Right lobe of liver (tissue), 6 donors: ENCODE measurements at regions not wholly inside any gene's neighbourhood (a gene's known extent, or its start where the extent isn't known, plus 50 kb on each side); places are given as distances from the start of the nearest gene placed in this dataset.
"Not testable (repeated sequence)": the region's sequence is repeated elsewhere in the genome, so short reads cannot be mapped to it uniquely, and the experiment has no call there.

Source experiments
- ATAC-seq, 4 donors: fragments of 200-7000 bp; cut with Tn5 transposase; one replicate each; pipeline ENCODE4 v1.9.1; 2020; ENCODE audit warnings: mild to moderate bottlenecking in 4 of 4, moderate library complexity in 4 of 4
- DNase-seq, 3 donors: peaks; one replicate each; pipeline ENCODE4 v3.0.0-alpha.2; 2020
- H3K27ac ChIP-seq, 3 donors: fragments of 200-600 bp; one replicate each; pipeline ENCODE4 v1.8.0; 2022
- H3K27me3 ChIP-seq, 2 donors: fragments of 200-600 bp; one replicate each; pipeline ENCODE4 v1.8.0; 2022
- H3K36me3 ChIP-seq, 4 donors: fragments of 200-600 bp; sonication (generic) in 1 of 4; one replicate each; pipeline versions ENCODE4 v1.5.1 to v1.8.0; 2017 to 2022; ENCODE audit warnings: control low read depth in 1 of 4
- H3K4me1 ChIP-seq, 4 donors: fragments of 200-600 bp; sonication (generic) in 1 of 4; one replicate each; pipeline versions ENCODE4 v1.5.1 to v1.8.0; 2017 to 2022; ENCODE audit warnings: control low read depth in 1 of 4
- H3K4me3 ChIP-seq, 3 donors: fragments of 200-600 bp; one replicate each; pipeline ENCODE4 v1.8.0; 2022
- H3K9me3 ChIP-seq, 4 donors: fragments of 200-600 bp; sonication (generic) in 1 of 4; one replicate each; pipeline versions ENCODE4 v1.5.1 to v1.8.0; 2017 to 2022; ENCODE audit warnings: control low read depth in 1 of 4
- POLR2A ChIP-seq: fragments of 450-650 bp; IDR thresholded peaks from one replicate; pipeline ENCODE4 v1.6.1; 2017; ENCODE audit warnings: antibody characterized with exemption, mild to moderate bottlenecking
- WGBS: methylation state at CpG from one replicate; pipeline ENCODE4 v1.1.6; 2018; ENCODE audit warnings: low coverage, low lambda C conversion rate; ENCODE audit not compliant: insufficient coverage; ENCODE audit errors: missing lambda C conversion rate; 5-methylcytosine and 5-hydroxymethylcytosine counted together
- intact Hi-C, 2 donors: fragments of 100-400 bp; cut with DNase I; formaldehyde crosslinking; loops; one replicate each; pipeline versions ENCODE4 v1.11.2 to v1.14.1; 2022
- TF ChIP-seq, protein P1 (sequence below), 4 donors: fragments of 200-600 bp in 3 of 4; fragments of 450-650 bp in 1 of 4; IDR thresholded peaks; one replicate each; pipeline versions ENCODE4 v1.5.1 to v1.8.0; 2016 to 2022; ENCODE audit warnings: antibody characterized with exemption in 4 of 4, mild to moderate bottlenecking in 2 of 4
- donor health status: DM: no; HTN: yes; CAD: no.
- donor health status: DM: no; HTN: no; CAD: no.
- donor health status: DM: no; HTN: no; CAD: no.
- donor health status: DM: no; HTN: yes; CAD: no.
- donor health status: DM: no; HTN: yes; CAD: no.

DNA sequence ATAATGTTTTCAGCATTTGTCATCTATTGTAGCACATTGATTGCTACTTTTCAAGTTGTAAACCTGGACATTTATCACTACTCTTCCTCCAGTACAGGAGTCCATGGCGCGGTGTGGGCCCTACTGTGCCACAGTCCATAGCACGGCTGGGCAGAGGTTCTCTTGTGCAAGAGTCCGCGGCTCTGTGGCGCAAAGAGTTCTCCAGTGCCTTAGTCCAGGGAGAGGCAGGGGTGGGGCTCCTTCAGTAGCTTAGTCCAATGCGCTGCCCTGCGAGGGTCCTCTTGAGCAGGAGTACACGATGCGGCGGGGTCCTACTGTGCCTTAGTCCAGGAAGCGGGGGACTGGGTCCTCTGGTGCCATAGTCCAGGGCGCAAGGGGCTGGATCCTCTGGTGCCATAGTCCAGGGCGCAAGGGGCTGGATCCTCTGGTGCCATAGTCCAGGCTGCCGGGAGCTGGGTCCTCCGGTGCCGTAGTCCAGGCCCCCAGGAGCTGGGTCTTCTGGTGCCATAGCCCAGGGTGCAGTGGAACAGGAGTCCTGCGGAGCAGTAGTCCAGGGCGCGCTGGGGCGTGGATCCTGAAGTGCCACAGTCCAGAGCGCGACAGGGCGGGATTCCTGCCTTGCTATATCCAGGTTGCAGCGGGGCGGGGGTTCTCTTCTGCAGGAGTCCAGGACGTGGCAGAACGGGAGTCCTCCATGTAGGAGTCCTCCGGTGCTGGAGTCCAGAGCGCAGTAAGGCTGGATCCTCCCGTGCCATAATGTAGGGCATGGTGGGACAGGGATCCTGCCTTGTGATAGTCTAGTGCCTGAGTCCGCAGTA, 129.3 kb downstream of the CCDC74A start:
- Histone ChIP-seq H3K36me3 (no peaks in the 10 kb centered on the region), H3K4me1 (no peaks in the 10 kb centered on the region), H3K27me3 (no peaks in the 10 kb centered on the region), H3K27ac (no peak overlapping the region), H3K4me3 (no peak overlapping the region), H3K9me3 (no peaks in the 10 kb centered on the region)
- intact Hi-C loops: no loop called here
- 93% methylated on average over 2 of the region's 32 CpGs for WGBS
- ATAC-seq (no peak), DNase-seq (no peak)
- TF ChIP-seq POLR2A: no peak
- TF ChIP-seq, protein P1, sequence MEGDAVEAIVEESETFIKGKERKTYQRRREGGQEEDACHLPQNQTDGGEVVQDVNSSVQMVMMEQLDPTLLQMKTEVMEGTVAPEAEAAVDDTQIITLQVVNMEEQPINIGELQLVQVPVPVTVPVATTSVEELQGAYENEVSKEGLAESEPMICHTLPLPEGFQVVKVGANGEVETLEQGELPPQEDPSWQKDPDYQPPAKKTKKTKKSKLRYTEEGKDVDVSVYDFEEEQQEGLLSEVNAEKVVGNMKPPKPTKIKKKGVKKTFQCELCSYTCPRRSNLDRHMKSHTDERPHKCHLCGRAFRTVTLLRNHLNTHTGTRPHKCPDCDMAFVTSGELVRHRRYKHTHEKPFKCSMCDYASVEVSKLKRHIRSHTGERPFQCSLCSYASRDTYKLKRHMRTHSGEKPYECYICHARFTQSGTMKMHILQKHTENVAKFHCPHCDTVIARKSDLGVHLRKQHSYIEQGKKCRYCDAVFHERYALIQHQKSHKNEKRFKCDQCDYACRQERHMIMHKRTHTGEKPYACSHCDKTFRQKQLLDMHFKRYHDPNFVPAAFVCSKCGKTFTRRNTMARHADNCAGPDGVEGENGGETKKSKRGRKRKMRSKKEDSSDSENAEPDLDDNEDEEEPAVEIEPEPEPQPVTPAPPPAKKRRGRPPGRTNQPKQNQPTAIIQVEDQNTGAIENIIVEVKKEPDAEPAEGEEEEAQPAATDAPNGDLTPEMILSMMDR (IDR thresholded peaks at IDR 0.05): no peak

DNA sequence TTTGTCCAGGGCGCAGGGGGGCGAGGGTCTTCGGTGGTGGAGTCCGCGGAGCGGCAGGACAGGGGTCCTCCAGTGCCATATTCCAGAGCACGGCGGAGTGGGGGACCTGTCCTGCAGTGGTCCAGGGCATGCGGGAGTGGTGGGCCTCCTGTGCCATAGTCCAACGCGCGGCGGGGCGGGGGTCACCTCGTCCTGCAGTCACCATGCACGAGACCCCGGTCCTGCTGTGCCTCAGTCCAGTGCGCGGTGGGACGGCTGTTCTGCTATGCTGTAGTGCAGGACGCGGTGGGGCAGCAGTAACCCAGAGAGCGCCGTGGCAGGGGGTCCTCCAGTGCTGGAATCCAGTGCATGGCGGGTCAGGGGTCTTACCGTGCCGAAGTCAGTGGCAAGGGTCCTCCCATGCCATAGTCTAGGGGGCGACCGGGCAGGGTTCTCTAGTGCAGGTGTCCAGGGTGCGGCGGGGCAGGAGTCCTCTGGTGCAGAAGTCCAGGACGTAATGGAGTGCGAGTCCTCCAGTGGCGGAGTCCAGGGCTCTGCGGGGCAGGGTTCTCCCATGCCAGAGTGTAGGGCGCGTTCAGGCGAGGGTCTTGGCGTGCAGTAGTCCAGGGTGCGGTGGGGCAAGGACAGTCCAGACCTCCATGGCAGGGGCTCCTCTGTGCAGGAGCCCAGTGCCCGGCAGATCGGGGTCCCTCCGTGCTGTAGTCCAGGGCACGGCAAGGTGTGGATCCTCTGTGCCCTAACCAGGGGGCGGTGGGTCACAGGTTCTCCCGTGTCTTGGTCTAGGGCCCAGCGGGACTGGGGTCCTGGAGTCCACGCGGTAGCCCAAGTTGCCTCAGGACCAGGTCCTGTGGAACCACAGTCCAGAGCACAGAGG, 130.4 kb downstream of the CCDC74A start:
- H3K4me3 ChIP-seq: no peak overlapping the region
- ATAC-seq: no peak
- no peaks in the 10 kb centered on the region for H3K4me1 ChIP-seq
- 91% methylated on average over 12 of the region's 49 CpGs for WGBS
- H3K27me3 ChIP-seq: no peaks in the 10 kb centered on the region
- no peaks in the 10 kb centered on the region for H3K9me3 ChIP-seq
- no peak for DNase-seq
- no peak overlapping the region for H3K27ac ChIP-seq
- intact Hi-C loops: no loop called here
- no peaks in the 10 kb centered on the region for H3K36me3 ChIP-seq
- TF ChIP-seq POLR2A: no peak
- TF ChIP-seq, protein P1 (IDR thresholded peaks at IDR 0.05): no peak

DNA sequence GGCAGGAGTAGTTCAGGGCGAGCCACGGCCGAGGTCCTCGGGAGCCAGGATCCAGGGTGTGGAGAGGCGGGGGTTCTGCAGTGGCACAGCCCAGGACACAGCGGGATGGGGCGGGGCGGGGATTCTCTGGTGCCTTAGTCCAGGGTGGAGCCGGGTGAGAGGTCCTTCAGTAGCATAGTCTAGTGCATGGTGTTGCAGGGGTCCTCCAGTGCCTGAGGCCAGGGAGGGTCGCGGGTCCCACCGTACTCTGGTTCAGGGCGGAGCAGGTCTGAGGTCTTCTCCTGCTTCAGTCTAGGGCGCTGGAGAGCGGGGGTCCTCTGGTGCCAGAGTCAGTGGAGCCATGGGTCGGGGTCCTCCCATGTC, 131.1 kb downstream of the CCDC74A start:
- no peak for DNase-seq
- Histone ChIP-seq H3K4me1 (no peaks in the 10 kb centered on the region), H3K27me3 (no peaks in the 10 kb centered on the region), H3K9me3 (no peaks in the 10 kb centered on the region), H3K36me3 (no peaks in the 10 kb centered on the region), H3K27ac (no peak overlapping the region), H3K4me3 (no peak overlapping the region)
- WGBS: no CpG with 5 or more reads among the region's 16 CpGs
- peak in 1 of 4 donors; percentile 26 for ATAC-seq
- intact Hi-C loops: no loop called here
- TF ChIP-seq POLR2A: no peak
- TF ChIP-seq, protein P1 (IDR thresholded peaks at IDR 0.05): no peak

DNA sequence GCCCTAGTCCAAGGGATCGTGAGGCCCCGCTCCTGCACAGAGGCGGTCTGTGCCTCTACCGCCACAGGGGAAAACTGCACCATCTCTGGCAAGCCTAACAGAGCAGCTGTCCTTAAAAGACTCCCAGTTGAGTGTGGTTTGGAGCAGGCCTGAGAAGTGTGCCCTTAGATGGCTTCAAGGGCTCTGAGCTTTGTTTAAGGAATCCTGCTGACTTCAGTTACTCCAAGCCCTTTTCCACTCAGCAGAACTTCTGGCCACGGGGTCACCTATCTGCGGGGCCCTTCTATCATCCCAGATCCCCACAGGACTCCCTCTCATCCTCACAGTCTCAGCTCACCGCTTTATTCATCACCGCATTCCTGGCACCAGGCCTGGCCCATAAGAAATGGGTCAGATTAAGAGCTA, 131.5 kb downstream of the CCDC74A start:
- TF ChIP-seq, protein P1 (IDR thresholded peaks at IDR 0.05): no peak
- TF ChIP-seq POLR2A: no peak
- Histone ChIP-seq H3K27ac (no peak overlapping the region), H3K4me3 (no peak overlapping the region), H3K4me1 (no peaks in the 10 kb centered on the region), H3K27me3 (no peaks in the 10 kb centered on the region), H3K9me3 (no peaks in the 10 kb centered on the region), H3K36me3 (no peaks in the 10 kb centered on the region)
- ATAC-seq (no peak), DNase-seq (no peak)
- WGBS: 82% methylated on average over 4 of the region's 8 CpGs
- intact Hi-C loops: no loop called here

DNA sequence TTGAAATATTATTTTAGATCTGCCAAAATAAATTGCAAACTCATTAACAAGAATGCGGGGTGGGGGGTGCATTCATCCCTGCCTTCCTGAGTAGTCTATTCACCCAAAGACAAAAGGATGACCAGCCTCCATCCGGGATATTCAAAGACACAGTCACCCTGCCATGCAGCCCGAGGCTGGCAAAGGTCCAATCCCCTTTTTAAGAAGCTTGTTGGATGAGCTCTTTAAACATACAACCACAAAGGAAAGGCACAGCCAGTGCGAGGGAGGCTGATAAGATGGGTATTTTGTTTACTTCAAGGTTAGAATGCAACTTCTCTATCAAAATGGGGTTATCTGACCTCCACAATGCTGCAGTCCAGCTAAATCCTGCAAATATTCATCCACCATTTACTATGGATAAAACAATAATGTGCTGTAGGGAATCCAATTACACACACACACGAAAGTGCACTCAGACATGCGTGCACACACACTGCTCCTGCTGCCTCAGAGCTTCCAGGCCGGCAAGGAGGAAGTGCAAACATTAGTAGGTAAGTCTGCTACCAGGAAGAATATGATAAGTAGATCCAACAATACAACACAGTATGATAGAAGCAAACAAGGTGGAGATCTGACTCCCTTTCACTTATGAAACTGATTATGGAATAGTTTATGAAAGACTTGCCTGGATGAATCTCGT, 133.6 kb downstream of the CCDC74A start:
- H3K27ac ChIP-seq, intact Hi-C loops, DNase-seq, H3K36me3 ChIP-seq, ATAC-seq, H3K9me3 ChIP-seq, H3K4me1 ChIP-seq, H3K4me3 ChIP-seq, H3K27me3 ChIP-seq: not testable (repeated sequence)
- 16% methylated on average over 8 of the region's 8 CpGs for WGBS

DNA sequence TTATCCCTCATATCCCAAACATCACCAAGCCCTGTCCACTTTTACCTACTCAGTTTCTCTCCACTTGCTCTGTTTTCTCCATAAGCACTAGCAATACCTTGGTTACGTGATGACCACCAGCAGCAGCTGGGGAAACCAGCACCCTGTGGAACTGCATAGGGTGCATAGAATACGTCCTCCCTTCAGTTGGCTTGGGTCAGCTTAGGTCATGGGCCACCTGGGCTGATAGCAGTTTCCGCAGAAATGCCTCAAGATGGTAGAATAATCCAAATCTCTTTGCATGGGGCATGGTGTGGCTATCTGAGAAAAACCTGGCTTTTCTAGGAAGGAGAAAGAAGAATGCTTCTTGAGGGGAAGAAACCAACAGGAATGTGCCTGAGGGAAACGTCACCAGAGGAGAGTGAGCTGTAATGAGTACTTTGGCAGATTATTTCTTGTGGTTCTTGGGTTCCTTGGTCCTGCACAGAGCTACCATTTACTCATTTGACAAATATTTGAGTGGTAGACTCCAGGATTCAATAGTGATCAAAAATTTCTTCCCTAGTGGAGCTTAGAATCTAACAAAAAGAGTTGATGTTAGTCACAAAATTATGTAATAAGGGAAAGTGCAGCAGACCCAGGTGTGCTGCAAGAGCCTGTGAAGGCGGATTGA, 134.3 kb downstream of the CCDC74A start:
- H3K4me1 ChIP-seq, H3K27ac ChIP-seq, intact Hi-C loops, H3K36me3 ChIP-seq, DNase-seq, H3K9me3 ChIP-seq, H3K4me3 ChIP-seq, ATAC-seq, H3K27me3 ChIP-seq: not testable (repeated sequence)
- WGBS: 50% methylated on average over 5 of the region's 5 CpGs

DNA sequence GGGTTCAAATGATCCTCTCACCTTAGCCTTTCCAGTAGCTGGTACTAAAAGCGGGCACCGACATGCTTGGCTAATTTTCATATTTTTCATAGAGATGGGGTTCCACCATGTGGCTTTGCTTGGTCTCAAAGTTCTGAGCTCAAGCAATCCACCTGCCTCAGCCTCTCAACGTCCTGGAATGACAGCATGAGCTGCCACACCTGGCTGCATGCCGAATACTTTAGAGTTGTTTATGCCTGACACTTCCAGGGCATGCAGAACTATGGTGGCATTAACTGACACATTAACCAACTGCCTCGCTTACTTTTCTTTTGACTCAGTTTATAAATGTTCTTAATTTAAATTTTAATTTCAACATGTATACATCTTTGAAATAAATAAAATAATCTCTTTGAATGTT, 135.8 kb downstream of the CCDC74A start:
- H3K27me3 ChIP-seq, intact Hi-C loops, H3K9me3 ChIP-seq, ATAC-seq, H3K4me3 ChIP-seq, DNase-seq, H3K36me3 ChIP-seq, H3K4me1 ChIP-seq, H3K27ac ChIP-seq: not testable (repeated sequence)
- WGBS: 58% methylated on average over 5 of the region's 5 CpGs
